ENCODE measurements at regions not wholly inside any gene's neighbourhood (a gene's known extent, or its start where the extent isn't known, plus 50 kb on each side); places are given as distances from the start of the nearest gene placed in this dataset.
"Not testable (repeated sequence)": the region's sequence is repeated elsewhere in the genome, so short reads cannot be mapped to it uniquely, and the experiment has no call there.

DNA sequence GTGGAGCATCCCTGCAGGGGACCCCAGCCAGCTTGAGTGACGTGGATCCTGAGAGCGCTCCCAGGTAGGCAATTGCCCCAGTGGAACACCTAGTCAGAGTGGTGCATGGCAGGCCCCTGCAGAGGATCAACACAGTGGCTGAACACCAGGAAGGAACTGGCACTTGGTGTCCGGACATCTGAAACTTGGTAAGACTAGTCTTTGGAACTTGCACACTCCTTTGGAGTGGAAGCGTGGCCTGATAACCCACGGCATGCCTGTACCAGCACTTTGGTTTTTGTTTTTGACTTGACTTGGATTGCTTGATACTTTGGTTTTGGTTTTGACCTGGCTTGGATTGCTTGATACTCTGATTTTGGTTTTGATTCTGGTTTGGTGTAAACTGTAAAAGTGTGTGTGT, 69.9 kb upstream of the RAP1B start:
- not testable (repeated sequence) for DNase-seq (ENCODE audit: low spot score)

DNA sequence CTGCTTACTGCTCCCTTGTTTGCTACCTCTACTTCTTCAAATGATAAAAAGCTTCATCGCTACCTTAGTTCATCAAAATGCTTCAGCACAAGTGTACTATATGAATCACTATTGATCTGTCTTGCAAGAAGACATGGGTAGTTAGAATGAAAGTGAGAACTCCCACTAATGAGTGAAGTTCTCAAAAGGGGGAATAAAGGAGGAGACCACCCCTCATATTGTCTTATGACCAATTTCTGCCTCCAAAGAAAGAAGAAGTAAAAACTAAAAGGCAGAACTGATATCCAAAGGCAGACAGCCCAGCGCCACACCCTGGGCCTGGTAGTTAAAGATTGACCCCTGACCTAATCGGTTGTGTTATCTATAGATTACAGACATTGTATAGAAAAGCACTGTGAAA, 63.4 kb upstream of the RAP1B start:
- not testable (repeated sequence) for DNase-seq (ENCODE audit: low spot score)

DNA sequence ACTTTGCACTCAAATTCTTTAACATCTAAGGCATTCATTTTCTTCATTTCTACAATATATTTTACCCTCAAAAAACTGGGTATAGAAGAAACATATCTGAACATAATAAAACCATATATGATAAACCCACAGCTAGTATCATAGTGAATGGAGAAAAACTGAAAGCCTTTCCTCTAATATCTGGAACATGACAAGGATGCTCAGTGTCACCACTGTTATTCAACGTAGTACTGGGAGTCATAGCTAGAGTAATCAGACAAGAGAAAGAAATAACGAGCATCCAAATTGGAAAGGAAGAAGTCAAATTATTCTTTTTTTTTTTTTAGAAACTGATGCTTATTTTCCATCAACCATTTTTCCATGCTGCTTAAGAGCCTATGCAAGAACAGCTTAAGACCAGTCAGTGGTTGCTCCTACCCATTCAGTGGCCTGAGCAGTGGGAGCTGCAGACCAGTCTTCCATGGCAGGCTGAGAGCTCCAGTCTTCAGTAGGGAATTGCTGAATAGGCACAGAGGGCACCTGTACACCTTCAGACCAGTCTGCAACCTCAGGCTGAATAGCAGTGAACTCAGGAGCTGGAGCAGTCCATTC, 58.0 kb upstream of the RAP1B start:
- DNase-seq (ENCODE audit: low spot score), result not testable (repeated sequence)

DNA sequence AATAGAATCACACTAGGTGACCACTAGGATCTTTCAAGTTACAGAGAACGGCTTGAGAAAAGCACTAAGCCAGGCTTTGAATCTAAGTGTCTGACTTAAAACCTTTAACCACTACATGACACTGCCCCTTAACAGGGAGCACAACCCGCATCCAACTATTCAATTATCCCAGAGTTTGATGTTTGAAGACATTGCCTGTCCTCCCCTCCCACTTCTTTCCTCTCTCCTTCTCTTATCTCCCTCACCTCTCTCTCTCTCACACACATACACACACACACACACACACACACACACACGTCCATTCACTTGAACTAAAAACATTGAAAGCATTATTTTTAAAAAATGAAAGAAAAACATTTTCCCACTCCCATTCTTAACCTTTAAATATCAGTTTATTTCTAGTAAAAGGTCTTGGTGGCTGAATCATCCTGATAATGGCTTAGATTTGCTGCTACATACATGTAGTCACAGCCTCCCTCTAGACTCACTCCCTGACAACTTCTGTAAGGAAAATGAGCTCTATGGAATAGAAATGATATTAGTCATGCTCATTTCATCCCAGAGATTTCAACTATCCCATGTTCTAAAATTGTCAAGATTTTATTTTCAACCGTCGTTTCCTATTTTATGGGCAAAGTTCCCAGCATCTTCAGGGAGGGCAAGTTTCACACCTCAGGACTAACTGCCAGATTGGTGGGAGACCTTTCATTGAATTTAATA, 53.5 kb upstream of the RAP1B start:
- no peak for DNase-seq (ENCODE audit: low spot score)

DNA sequence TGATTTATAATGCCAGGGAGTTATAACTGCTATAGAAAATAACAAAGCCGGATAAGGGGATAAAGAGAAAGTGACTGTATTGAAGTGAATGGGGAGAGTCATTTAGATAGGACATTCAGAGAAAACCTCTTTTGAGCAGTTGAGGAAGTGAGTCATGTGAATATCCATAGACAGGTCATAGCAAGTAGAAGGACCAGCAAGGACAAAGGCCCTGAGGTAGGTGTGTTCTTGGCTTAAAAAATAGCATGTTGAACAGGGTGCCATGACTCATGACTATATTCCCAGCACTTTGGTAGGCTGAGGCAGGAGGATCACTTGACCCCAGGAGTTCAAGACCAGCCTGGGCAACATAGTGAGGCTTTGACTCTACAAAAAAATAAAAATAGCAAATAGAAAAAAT, 51.5 kb upstream of the RAP1B start:
- DNase-seq (ENCODE audit: low spot score), result no peak

DNA sequence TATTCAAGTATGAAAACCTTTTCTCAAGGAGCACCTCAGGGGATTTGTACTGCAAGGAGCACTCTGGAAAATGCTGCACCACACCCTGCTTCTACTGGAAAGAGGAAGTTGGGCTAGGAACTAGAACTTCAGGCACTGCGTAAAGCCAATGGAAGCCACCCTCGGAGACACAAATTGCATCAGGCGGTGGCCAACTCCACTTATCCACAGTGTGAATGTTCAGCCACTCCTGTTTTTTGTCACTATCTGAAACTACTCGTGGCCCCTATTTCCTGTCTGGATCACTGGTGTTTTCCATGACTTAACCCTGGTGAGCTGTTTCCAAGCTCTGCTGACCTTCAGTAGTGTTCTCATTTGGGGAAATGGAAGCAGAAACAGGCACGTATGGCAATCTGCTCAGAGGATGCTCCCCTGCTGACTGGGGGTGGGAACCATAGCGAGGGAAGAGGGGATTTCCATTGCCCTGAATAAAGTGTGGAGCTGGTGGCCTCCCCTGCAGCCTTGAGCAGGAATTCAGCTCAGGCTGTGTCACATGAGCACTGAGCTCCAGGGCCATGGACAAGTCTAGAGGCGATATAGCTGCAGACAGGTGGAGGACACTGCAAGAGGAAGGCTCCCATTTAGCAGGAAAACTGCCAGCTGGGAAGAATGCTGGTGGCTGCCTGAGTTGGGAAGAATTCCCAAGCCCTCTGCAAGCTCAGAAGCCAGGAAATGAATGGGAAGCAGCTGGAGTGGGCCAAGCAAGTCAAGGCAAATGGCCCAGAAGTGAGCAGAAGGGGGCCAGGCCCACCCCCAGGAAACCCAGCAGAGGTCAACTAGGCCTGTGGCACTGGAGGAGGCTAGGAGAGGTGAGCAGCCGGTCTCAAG, 50.5 kb upstream of the RAP1B start:
- no peak for DNase-seq (ENCODE audit: low spot score)

DNA sequence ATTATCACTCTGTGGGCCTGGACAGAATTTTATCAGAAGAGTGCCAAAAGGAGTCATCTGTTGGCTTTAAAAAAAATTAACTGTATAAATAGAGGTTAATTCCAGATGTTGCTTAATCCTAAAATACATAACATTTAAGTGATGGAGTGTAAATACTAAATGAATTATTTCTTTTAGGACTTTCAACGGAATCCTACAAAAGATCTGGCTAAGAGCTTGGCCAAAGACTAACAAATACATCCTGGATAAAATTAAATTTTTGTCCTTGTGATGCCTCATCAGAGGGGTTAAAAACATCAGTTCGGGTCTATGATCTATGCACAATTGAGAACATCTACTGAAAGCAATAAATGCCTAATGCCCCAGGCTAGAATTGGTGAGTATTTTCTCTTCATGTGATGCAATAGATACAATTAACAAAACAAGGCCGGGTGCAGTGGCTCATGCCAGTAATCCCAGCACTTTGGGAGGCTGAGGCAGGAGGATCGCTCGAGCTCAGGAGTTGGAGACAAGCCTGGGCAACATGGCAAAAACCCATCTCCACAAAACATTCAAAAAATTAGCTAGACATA, 49.8 kb upstream of the RAP1B start:
- no peak for DNase-seq (ENCODE audit: low spot score)

Measured in mesenteric fat pad (tissue), 1 donor.